Thoracic aorta (tissue), 2 donors: ENCODE measurements at regions not wholly inside any gene's neighbourhood (a gene's known extent, or its start where the extent isn't known, plus 50 kb on each side); places are given as distances from the start of the nearest gene placed in this dataset.

Source experiments
- ATAC-seq: fragments of 150-250 bp; one replicate; pipeline ENCODE4 v1.8.0; 2017; ENCODE audit warnings: low read depth; ENCODE audit not compliant: insufficient number of reproducible peaks, low FRiP score
- DNase-seq: peaks from one replicate; pipeline ENCODE4 v3.0.0-alpha.2; 2020; ENCODE audit warnings: low spot score
- H3K27ac ChIP-seq, 2 donors: fragments of 200-600 bp; sonication (generic); 1 replicate in 1 of 2; 2 replicates in 1 of 2; pipeline ENCODE4 v1.5.1; 2016; ENCODE audit warnings: mild to moderate bottlenecking in 2 of 2, moderate library complexity in 2 of 2
- H3K27me3 ChIP-seq: fragments of 200-600 bp; sonication (generic); replicated peaks from 2 replicates; pipeline ENCODE4 v1.6.0; 2016; ENCODE audit warnings: mild to moderate bottlenecking; ENCODE audit not compliant: insufficient read depth
- H3K36me3 ChIP-seq: fragments of 200-600 bp; sonication (generic); one replicate; pipeline ENCODE4 v1.5.1; 2016
- H3K4me1 ChIP-seq, 2 donors: fragments of 200-600 bp; sonication (generic); 1 replicate in 1 of 2; 2 replicates in 1 of 2; pipeline versions ENCODE4 v1.5.1 to v1.6.0; 2016; ENCODE audit warnings: low read depth in 2 of 2, mild to moderate bottlenecking in 1 of 2; ENCODE audit not compliant: control insufficient read depth in 1 of 2
- H3K4me3 ChIP-seq: fragments of 200-600 bp; sonication (generic); 2 replicates; pipeline ENCODE4 v1.5.1; 2016; ENCODE audit warnings: mild to moderate bottlenecking
- H3K9me3 ChIP-seq: fragments of 200-600 bp; sonication (generic); 2 replicates; pipeline ENCODE4 v1.5.1; 2016
- CTCF ChIP-seq: fragments of 200-600 bp; sonication (generic); IDR thresholded peaks from one replicate; pipeline ENCODE4 v1.5.1; 2019; ENCODE audit warnings: antibody characterized with exemption

- DNase-seq = no peak
- no peaks in the 10 kb centered on the region for H3K9me3 ChIP-seq
- no peak for TF ChIP-seq CTCF
- no peak overlapping the region for H3K4me3 ChIP-seq
- no peak for ATAC-seq
- H3K27me3 ChIP-seq = no peaks in the 10 kb centered on the region
- no peaks in the 10 kb centered on the region for H3K4me1 ChIP-seq
- no peaks in the 10 kb centered on the region for H3K36me3 ChIP-seq
- H3K27ac ChIP-seq = no peak overlapping the region
Observed at GRCh38 chr2:196384729-196385128, 213.4 kb upstream of the STK17B start.

- no peaks in the 10 kb centered on the region for H3K9me3 ChIP-seq
- H3K27me3 ChIP-seq = no peaks in the 10 kb centered on the region
- DNase-seq (no peak), ATAC-seq (no peak)
- H3K27ac ChIP-seq = no peak overlapping the region
- no peak for TF ChIP-seq CTCF
- H3K36me3 ChIP-seq = no peaks in the 10 kb centered on the region
- H3K4me3 ChIP-seq = no peak overlapping the region
- H3K4me1 ChIP-seq = no peaks in the 10 kb centered on the region
Observed at GRCh38 chr2:196389670-196390069, 218.3 kb upstream of the STK17B start.

- Histone ChIP-seq H3K9me3 (no peaks in the 10 kb centered on the region), H3K4me1 (no peaks in the 10 kb centered on the region), H3K27ac (no peak overlapping the region), H3K36me3 (no peaks in the 10 kb centered on the region), H3K27me3 (no peaks in the 10 kb centered on the region), H3K4me3 (no peak overlapping the region)
- ATAC-seq = no peak
- TF ChIP-seq CTCF = no peak
- no peak for DNase-seq
Observed at GRCh38 chr2:196390243-196391148, 219.1 kb upstream of the STK17B start.

- no peak for ATAC-seq
- Histone ChIP-seq H3K27ac (no peak overlapping the region), H3K9me3 (no peaks in the 10 kb centered on the region), H3K36me3 (no peaks in the 10 kb centered on the region), H3K4me3 (no peak overlapping the region), H3K27me3 (no peaks in the 10 kb centered on the region), H3K4me1 (no peaks in the 10 kb centered on the region)
- DNase-seq = no peak
- TF ChIP-seq CTCF = no peak
Observed at GRCh38 chr2:196391149-196391479, 219.7 kb upstream of the STK17B start.

GRCh38 chr2:196399096-196399495 lies 227.7 kb upstream of the STK17B start:
- no peaks in the 10 kb centered on the region for H3K9me3 ChIP-seq
- no peak overlapping the region for H3K4me3 ChIP-seq
- no peak overlapping the region for H3K27ac ChIP-seq
- no peak for TF ChIP-seq CTCF
- DNase-seq = no peak
- ATAC-seq = no peak
- H3K27me3 ChIP-seq = no peaks in the 10 kb centered on the region
- H3K36me3 ChIP-seq = no peaks in the 10 kb centered on the region
- H3K4me1 ChIP-seq = peaks cover 20 to 30% of the 10 kb centered on the region in 2 donors
